Stimulated activated CD8-positive, alpha-beta memory T cell treated with anti-CD3 and anti-CD28 coated beads, Interleukin-4, amount 100 ng/mL, for 48 hours (primary cell): ENCODE measurements at regions not wholly inside any gene's neighbourhood (a gene's known extent, or its start where the extent isn't known, plus 50 kb on each side); places are given as distances from the start of the nearest gene placed in this dataset.

Experiments
- DNase-seq: peaks from one replicate; pipeline ENCODE4 v3.0.0-alpha.2; 2020

DNA sequence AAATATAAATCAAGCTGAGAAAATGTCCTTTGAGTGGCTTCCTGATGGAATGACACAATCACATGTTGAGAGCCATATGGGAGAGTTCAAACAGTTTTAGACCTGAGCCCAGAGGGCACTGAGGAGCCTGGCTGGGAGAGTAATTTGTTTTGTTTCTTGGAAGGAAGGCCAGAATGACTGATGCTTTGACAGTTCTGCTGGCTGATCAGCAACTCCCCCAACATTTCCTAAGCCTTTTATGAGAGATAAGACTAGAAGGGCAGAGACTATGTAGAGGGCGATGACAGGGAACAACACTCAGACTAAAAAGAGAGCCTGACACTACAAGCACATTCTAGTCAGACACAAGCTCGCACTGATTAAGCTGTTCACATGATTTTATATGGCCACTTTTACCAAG is 169.2 kb downstream of the COX7C start:
- no peak for DNase-seq

DNA sequence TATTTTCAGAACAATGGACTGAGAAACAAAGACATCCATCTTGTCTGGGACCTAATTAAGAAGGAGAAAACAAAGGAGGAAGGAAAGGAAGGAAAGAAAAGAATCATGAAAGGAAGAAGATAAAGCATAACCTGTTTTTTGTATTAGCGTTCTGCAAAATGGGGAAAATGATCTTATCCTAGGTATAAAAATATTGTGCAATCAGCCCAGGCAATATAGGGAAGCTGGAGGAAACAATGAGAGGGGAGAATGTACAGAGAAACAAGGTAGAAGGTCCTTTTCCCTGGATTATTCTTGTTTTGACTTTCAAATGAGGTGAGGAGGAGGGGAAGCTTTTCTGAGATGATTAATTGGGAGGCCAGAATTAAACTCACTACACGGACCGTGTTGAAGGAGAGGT is 177.9 kb downstream of the COX7C start:
- DNase-seq = no peak

DNA sequence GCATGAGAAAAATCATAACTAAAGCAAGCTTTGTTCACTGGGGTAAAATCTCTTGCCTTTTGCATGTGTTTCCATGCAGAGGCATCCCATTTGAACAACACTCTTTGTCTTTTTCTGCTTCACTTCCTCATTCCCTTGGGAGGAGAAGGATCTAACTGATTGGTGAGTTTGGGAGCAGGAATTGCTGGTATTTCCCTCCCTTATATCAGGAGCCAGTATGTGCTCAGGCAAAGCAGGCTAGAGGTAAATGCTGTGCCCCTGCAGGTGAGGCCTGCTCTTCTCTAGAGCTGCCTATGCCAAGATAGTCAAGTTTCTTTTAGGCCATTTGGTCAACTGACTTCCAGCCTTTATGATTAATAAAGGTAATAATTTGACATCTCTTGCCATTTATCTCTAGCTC is 179.9 kb downstream of the COX7C start:
- DNase-seq = no peak

DNA sequence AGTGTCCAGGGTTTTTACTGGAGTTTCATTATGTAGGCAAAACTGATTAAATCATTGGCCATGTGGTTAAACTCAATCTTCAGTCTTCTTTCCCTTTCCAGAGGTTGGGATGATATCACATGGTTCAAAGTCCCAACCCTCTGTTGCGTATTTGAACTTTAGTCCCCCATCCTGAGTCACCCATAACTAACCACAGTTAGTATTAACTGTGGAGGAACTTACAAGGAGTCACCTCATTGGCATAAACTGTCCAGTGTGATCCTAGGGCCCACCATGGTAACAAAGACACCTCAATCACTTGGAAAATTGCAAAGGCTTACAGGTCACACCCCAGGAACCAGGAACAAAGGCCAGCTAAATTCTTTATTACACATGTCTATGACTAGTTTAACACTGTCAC is 188.5 kb downstream of the COX7C start:
- DNase-seq = no peak

DNA sequence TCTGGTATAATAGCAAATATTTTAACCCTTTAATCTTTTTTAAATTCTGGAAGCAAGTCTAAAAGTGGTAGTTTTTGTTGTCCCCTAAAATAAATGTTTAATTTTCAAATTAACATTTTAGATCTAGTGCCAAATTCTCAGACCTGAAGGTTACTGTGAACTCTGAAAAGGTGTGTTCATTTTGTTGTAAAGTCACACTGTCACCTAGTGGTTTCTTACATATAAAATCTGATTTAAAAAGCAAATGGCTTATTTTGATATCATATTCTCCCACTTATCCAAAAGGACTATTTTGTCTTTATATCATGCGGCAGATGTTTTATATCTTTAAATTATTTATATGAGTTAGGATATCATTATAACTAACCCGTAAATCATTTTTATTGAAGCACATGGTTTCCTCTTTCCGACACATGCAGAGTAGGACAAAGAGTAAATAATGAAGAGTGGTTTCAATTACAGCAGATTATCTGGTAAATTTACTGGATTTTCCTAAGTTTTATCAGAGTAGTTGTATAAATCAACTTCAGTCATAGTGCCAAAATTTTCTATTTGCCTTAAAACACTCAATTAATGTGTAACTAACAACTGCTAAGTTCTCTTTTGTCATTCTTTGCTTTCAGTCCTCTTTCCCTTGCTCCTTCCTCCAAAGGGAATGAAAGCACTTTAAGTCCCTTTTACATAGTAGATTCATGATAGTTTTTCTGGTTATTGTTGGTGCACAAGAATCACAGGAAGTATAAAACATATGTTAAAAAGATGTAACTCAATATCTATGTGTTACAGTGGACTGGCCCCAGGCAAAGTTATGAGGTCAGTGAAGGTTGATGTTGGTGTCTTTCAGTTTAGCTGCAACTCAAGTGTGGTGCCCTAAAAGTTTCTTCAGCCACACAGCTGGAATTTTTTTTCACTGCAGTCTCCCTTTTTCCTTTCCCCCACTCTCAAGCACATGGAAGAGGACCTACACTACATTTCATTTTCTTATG is 189.6 kb downstream of the COX7C start:
- DNase-seq = no peak

DNA sequence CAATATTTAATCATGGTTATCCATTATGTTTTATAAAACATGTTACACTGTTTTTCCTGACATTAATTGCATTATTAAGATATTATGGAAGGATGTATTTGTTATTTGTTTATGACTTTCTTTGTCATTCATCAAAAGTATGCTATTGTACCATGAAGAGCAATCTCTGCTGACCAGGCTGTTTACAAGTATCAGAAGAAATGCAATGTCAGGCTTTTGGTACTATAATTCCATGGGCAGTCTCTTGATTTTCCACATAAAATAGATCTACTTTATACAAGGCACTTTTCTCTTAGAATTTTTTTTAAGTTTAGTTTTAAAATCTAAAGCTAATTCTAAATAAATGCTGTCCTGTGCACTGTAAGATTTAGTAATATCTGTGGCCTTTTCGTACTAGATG is 196.6 kb downstream of the COX7C start:
- no peak for DNase-seq

DNA sequence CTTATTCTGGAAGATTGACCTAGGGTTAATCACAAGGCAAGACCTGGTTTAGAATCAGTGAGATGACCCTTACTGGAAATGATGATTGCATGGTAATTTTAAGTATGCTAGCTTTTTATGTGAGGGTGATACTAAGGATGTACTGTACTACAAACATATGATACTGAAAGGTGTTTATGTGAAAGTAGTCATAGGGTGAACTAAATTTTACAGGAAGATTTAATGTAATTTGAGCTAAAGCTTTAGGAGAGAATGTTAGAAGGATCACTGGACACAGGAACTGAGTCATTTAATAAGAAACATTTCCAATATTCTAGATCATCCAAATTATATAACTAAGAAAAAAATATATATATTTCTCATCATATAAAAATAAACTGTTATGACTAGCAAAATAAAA is 197.2 kb downstream of the COX7C start:
- DNase-seq = no peak

DNA sequence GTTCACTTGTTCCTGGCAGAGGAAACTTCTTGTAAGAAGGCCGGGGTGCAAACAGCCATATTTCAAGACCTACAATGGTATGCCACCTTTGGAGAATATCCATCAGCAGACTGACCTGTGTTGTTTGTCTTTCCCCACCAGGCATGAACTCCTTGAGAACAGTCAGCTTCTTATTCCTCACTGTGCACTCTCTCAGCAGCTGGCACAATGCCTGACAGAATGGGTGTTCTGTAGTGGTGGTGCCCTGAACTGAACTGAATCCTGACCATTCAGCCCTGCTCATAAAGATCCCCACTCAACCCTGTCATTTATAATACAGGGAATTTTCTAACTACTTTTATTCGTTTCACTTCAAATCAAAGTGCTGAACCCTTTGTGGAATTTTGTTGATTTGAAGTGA is 206.9 kb downstream of the COX7C start:
- no peak for DNase-seq

DNA sequence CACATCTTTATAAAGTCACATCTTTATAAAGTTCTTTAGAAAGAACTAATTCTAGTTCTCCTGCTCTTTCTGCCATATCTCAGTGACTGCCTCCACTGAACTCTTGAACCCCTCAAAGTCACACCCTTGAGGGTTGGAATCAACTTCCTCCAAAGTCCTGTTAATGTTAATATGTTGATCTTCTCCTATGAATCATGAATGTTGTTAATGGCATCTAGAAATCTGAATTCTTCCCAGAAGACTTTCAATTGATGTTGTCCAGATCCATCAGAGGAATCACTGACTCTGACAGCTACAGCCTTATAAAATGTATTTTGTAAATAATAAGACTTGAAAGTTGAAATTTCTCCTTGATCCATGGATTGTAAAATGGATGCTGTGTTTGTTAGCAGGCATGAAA is 213.4 kb downstream of the COX7C start:
- DNase-seq = no peak

DNA sequence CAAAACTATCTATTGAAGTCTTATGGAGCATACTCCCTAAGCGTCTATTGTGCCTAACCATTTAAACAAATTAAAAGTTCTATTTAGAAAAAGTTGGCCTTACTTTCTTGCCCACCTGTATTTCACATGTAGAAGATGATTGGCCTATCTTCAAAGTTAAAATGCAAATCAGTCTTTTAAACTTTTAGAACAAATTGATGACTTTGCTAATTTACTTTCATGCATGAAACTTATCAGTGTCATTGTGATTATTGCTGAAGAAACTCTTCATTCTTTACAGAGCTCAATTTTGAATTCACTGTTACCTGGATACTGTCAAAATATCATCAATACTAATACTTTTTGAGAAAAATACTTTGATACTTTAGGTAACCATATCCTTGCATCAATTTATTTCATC is 216.1 kb downstream of the COX7C start:
- no peak for DNase-seq

DNA sequence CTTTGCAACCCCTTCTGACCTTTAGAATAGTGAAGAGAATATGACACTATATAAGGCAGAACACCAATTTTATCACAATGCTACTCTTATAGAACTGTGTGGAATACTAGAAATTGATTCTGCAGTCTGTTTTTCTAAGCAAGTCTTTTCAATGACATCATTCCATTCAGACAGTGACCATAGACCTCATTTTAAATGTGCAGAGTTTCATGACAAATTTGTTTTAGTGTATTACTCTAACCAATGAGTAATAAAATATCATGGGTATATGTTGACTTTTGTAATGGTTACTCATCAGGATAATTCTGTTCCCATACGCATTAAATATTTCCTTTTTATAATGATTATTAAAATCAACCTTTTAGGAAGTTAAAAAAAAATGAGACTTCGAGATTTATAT is 219.9 kb downstream of the COX7C start:
- DNase-seq = no peak

DNA sequence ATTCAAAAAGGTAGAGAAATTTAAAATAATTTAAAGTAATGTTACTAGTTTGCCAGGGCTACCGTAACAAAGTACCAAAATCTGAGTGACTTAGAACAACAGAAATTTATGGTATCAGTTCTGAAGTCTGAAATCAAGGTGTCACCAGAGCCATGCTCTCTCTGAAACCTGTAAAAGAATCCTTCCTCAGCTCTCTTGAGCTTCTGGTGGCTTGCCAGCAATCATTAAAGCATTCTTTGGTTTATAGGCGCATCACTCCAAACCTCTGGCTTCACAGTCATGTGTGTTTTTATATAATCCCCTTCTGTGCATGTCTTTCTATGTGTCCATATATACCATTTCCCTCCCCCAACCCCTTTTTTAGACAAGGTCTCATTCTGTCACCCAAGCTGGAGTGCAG is 220.3 kb downstream of the COX7C start:
- no peak for DNase-seq

DNA sequence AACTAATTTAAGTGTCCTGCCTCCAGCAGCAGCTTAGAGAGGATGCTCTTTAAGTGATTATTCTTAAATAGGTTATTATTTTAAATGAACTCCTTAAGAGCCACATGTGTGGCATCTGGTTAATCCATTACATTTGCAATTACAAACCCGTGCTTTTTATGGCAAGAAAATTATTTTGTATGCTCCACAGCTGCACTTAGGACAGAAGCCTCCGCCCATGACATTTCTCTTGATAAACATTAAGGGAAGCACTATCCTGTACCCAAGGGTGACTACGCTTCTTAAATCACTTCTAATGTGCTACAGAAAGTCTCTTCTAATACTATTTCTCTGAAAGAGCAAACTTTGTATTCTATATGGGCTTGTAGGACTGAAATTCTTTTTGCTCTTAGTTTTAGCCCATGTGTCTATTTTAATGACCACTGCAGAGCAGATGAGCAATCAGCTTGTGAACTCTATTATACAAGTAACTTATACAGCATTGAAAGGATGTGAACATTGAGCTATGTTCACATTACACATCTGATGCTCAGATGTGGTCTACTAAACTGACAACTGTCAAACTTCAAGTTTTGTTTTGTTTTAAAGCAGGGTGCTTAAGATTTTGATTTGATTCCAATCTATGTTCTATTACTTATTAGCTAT is 223.4 kb downstream of the COX7C start:
- DNase-seq = no peak

DNA sequence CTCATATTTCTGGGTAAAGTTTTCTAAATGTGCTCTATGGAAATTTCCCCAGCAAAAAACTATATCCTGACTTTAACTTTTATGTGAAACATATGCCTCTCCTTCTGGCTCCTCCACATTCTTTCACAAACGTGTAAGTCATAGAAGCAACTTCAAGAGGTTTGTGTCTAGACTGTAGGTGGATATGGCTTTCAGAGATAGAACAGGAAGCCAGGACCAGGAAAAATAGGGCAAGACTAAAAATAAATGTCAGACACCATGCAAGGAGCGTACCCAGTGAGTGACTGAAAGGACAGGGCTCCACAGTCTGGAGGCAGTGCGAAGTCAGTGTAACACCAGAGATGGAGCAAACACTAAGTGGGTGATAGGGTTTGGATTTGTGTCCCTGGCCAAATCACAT is 240.7 kb downstream of the COX7C start:
- no peak for DNase-seq

DNA sequence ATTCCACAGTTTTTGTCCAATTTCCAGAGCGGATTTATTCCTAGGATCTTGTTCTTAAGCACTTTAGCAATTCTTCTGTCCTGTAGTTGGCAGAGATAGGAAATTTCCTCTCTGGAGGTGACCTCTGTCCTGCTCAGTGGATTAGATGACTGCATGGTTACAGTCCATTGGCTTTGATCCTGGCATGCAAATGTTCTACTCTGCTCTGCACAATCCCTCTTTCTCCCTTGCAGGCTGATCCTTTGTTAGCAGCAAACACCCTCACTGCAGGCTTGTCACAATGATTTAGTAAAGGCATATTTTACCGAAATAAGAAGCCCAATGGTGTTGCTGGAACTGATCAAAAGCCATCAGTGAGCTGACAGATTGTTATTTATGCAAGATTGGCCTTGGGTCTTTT is 243.8 kb downstream of the COX7C start:
- no peak for DNase-seq

DNA sequence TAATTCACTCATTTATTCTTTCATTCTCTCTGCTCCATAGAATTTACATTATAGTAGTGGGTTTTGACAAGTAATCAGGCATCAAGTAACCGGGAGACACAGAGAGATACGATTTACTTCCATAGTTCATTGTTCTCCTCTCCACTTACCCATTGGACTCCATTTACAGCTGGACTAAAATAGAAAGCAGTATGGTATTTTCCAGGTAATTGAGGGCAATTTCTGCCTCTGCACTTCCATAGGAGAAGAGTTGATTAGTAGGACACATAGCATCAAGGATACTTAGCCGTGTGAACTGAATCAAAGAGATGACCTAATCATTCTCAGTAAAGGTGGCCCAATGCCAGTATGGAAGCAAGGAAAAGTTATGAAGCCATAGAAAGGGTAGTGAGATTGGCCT is 244.4 kb downstream of the COX7C start:
- no peak for DNase-seq

DNA sequence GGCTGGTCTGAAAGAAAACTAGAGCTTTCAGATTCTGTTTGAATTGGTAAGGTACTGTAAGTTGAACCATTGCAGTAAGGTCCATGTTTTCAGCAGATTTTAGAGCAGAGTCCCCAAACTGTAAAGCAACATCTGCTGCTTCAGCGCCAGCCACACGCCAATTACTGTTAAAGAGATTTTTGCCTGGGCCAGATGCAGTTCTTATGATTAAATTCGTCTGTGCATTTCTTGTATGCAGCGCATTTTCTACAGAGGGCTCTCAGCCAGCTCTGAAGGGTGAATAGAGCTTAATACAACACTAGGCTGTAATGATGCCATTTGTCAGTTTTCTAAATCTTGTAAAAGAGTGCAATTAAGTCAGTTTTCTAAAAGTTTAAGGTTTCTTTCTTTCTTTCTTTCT is 246.3 kb downstream of the COX7C start:
- no peak for DNase-seq

DNA sequence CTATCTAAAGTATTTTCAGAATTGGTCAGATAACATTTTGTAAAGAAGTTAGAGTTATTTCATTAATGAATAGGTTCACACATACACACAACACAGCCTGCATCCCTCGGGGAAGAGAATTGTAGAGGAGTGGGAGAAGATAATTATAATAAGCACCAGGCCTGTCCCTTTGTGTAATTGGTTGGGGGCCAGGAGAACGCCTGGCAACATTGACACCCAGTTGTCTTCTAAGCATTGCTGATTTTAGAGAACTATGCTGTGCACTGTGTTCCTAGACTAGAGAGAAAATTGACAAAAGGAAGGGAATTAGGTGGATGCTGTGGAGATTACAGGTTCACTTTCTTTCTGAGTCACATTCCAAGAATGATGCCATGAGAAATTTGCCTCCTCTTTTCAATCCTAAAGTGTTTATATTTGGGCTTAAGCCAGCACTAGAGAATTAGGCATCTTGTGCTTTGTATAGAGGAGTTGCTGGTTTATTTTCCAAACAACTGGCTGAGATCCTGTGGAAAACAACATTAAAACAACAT is 247.6 kb downstream of the COX7C start:
- DNase-seq = no peak

DNA sequence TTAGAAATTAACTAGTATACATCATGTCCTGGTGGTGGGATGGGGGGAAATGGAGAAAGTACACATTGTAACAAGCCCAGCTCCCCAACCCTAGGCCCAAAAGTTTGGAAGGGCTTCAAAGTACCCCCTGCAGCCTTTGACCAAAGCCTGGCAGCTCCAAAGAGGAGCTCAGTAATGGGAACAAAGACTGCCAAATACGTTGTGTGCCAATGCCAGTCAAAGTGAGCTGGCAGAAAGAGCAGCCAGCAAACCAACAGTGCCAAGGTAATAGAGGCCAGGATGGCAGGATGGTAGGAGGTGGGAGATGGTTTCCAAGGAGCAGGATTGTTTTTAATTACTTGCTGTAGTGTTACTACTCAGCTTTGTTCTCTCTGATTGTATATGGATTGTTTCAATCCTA is 248.3 kb downstream of the COX7C start:
- no peak for DNase-seq

DNA sequence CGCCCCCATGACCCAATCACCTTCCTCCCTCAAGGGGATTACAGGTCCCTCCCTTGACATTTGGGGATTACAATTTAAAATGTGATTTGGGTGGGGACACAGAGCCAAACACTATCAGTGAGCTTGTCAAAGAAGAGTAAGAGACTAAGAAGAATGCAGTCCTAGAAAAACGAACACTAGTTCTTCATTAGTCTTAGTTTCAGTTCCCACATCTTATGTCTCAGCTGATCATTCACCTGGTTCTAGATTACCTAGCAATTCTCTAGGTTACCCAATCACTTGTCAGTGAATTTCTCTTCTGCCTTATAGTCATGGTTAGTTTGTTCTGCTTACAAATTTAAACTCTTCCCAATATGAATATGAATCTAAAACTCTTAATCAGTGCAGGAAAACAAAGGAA is 251.5 kb downstream of the COX7C start:
- no peak for DNase-seq

DNA sequence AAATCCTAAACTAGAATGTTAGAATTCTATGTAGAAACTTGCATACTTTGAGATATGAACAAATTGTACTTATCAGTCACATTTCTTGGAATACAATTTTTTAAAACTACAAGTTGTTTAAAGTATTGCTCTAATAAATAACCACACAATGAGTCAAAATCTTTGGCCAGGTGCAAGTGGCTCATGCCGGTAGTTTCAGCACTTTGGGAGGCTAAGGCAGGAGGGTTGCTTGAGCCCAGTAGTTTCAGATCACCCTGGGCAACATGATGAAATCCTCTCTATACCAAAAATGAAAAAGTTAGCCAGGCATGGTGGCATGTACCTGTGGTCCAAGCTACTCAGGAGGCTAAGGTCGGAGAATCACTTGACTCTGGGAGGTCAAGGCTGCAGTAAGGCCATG is 257.8 kb downstream of the COX7C start:
- no peak for DNase-seq

DNA sequence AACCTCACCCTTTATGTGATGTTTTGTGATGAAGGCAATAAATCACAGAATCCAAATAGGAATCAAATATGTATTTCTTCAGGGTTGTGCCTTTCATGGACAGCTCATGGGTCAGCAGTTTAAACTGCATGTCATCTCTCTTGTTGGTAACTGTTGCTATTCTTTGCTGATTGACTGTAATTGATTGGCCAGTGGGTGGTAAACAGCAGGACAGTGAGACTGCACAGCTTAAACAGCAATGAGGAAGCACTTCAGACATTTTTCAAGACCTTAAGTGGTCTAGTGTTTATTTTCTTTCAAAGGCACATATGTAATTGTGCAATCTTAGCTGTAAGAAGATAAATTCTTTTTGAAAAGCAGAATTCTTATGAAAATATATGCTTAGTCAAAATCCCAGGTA is 260.5 kb downstream of the COX7C start:
- no peak for DNase-seq

DNA sequence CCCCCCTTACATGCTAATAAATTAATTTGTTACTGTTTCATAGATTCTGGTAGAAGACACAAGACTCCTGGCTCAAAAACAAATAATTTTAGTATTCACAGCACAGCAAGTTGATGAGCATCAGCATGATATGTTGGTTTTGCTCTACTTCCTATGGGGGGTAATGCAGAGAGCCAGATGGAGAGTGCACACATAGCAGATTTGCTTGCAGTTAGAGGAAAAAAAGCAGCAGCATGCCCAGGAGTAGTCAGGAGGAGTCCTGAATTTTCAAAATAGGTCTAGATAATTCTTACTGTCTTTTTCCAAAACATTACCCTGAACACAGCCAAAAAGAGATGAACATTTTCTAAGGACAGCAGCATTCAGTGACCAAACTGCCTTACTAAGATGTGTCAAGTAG is 261.3 kb downstream of the COX7C start:
- no peak for DNase-seq

DNA sequence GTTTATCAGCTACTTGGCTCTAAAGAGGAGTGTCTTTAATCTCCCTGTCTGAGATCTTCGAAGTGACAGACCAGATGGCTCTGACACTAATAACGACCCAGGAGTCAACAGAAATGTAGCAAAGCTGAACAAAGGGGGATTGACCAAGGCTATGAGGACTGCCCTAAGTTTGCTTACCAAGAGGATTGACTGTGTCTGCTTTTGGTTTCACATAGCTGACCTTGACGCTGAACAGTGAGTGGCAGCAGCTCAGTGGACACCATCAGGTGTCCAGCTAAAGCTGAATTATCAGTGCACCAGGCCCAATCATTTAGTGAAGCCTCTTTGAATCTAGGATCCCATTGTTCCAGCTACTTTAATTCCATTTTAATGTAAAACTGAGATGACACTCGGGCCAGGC is 262.6 kb downstream of the COX7C start:
- no peak for DNase-seq
